ENCODE measurements at regions not wholly inside any gene's neighbourhood (a gene's known extent, or its start where the extent isn't known, plus 50 kb on each side); places are given as distances from the start of the nearest gene placed in this dataset.

GRCh38 chr9:106066940-106067524, 372.7 kb downstream of the TMEM38B start:
- no peak for DNase-seq (ENCODE audit: low spot score in 2 of 2, unreplicated experiment in 2 of 2)
- Mint-ChIP-seq H3K4me3 (no peak overlapping the region), H3K27ac (no peak overlapping the region), H3K4me1 (peaks cover 2% of the 10 kb centered on the region), H3K27me3 (ENCODE audit: low read depth) (no peaks in the 10 kb centered on the region), H3K9me3 (no peaks in the 10 kb centered on the region), H3K36me3 (no peaks in the 10 kb centered on the region)
- no peak for TF ChIP-seq CTCF (IDR thresholded peaks at IDR 0.05; ENCODE audit: unreplicated experiment)

GRCh38 chr9:106069241-106069640, 374.9 kb downstream of the TMEM38B start:
- Mint-ChIP-seq H3K4me1 (peaks cover 2% of the 10 kb centered on the region), H3K9me3 (no peaks in the 10 kb centered on the region), H3K27ac (no peak overlapping the region), H3K4me3 (no peak overlapping the region), H3K27me3 (ENCODE audit: low read depth) (no peaks in the 10 kb centered on the region), H3K36me3 (no peaks in the 10 kb centered on the region)
- DNase-seq (ENCODE audit: low spot score in 2 of 2, unreplicated experiment in 2 of 2): no peak
- no peak for TF ChIP-seq CTCF (IDR thresholded peaks at IDR 0.05; ENCODE audit: unreplicated experiment)

- H3K27ac Mint-ChIP-seq: no peak overlapping the region
- H3K4me1 Mint-ChIP-seq: no peaks in the 10 kb centered on the region
- DNase-seq (ENCODE audit: low spot score in 2 of 2, unreplicated experiment in 2 of 2): no peak
- H3K4me3 Mint-ChIP-seq: no peak overlapping the region
- no peaks in the 10 kb centered on the region for H3K36me3 Mint-ChIP-seq
- TF ChIP-seq CTCF (IDR thresholded peaks at IDR 0.05; ENCODE audit: unreplicated experiment): no peak
- peaks cover 5% of the 10 kb centered on the region for H3K9me3 Mint-ChIP-seq
- no peaks in the 10 kb centered on the region for H3K27me3 Mint-ChIP-seq (ENCODE audit: low read depth)
These were observed 378.1 kb downstream of the TMEM38B start for GRCh38 chr9:106072421-106072820.

- Mint-ChIP-seq H3K4me1 (no peaks in the 10 kb centered on the region), H3K36me3 (no peaks in the 10 kb centered on the region), H3K9me3 (peaks cover 5% of the 10 kb centered on the region), H3K27ac (no peak overlapping the region), H3K27me3 (ENCODE audit: low read depth) (no peaks in the 10 kb centered on the region), H3K4me3 (no peak overlapping the region)
- no peak for TF ChIP-seq CTCF (IDR thresholded peaks at IDR 0.05; ENCODE audit: unreplicated experiment)
- no peak for DNase-seq (ENCODE audit: low spot score in 2 of 2, unreplicated experiment in 2 of 2)
These were observed 379.7 kb downstream of the TMEM38B start for GRCh38 chr9:106074006-106074405.

- TF ChIP-seq CTCF (IDR thresholded peaks at IDR 0.05; ENCODE audit: unreplicated experiment): no peak
- Mint-ChIP-seq H3K4me1 (no peaks in the 10 kb centered on the region), H3K27ac (no peak overlapping the region), H3K27me3 (ENCODE audit: low read depth) (no peaks in the 10 kb centered on the region), H3K9me3 (peaks cover 5% of the 10 kb centered on the region), H3K36me3 (no peaks in the 10 kb centered on the region), H3K4me3 (no peak overlapping the region)
- no peak for DNase-seq (ENCODE audit: low spot score in 2 of 2, unreplicated experiment in 2 of 2)
These were observed 381.1 kb downstream of the TMEM38B start for GRCh38 chr9:106075236-106075959.

Data from mesothelial cell of epicardium (in vitro differentiated cells).